ENCODE measurements at regions not wholly inside any gene's neighbourhood (a gene's known extent, or its start where the extent isn't known, plus 50 kb on each side); places are given as distances from the start of the nearest gene placed in this dataset.

- TF ChIP-seq, protein P1, sequence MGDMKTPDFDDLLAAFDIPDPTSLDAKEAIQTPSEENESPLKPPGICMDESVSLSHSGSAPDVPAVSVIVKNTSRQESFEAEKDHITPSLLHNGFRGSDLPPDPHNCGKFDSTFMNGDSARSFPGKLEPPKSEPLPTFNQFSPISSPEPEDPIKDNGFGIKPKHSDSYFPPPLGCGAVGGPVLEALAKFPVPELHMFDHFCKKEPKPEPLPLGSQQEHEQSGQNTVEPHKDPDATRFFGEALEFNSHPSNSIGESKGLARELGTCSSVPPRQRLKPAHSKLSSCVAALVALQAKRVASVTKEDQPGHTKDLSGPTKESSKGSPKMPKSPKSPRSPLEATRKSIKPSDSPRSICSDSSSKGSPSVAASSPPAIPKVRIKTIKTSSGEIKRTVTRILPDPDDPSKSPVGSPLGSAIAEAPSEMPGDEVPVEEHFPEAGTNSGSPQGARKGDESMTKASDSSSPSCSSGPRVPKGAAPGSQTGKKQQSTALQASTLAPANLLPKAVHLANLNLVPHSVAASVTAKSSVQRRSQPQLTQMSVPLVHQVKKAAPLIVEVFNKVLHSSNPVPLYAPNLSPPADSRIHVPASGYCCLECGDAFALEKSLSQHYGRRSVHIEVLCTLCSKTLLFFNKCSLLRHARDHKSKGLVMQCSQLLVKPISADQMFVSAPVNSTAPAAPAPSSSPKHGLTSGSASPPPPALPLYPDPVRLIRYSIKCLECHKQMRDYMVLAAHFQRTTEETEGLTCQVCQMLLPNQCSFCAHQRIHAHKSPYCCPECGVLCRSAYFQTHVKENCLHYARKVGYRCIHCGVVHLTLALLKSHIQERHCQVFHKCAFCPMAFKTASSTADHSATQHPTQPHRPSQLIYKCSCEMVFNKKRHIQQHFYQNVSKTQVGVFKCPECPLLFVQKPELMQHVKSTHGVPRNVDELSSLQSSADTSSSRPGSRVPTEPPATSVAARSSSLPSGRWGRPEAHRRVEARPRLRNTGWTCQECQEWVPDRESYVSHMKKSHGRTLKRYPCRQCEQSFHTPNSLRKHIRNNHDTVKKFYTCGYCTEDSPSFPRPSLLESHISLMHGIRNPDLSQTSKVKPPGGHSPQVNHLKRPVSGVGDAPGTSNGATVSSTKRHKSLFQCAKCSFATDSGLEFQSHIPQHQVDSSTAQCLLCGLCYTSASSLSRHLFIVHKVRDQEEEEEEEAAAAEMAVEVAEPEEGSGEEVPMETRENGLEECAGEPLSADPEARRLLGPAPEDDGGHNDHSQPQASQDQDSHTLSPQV (IDR thresholded peaks at IDR 0.05), result no peak
- no peak for TF ChIP-seq RBBP5 (conservative IDR thresholded peaks at IDR 0.05)
- no peak for TF ChIP-seq MYC (IDR thresholded peaks at IDR 0.05; ENCODE audit: insufficient read depth, insufficient read length, insufficient replicate concordance, low read length, severe bottlenecking)
- TF ChIP-seq, protein P2, sequence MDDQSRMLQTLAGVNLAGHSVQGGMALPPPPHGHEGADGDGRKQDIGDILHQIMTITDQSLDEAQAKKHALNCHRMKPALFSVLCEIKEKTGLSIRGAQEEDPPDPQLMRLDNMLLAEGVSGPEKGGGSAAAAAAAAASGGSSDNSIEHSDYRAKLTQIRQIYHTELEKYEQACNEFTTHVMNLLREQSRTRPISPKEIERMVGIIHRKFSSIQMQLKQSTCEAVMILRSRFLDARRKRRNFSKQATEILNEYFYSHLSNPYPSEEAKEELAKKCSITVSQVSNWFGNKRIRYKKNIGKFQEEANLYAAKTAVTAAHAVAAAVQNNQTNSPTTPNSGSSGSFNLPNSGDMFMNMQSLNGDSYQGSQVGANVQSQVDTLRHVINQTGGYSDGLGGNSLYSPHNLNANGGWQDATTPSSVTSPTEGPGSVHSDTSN (IDR thresholded peaks at IDR 0.05; ENCODE audit: insufficient replicate concordance, low read depth, low read length), result no peak
- TF ChIP-seq E2F8 (IDR thresholded peaks at IDR 0.05; ENCODE audit: low read depth, partially characterized antibody), result no peak
Observed at GRCh38 chrX:122252454-122252853, 931.6 kb upstream of the GRIA3 start (continued).

Data from GM12878 (cell line).